Upper lobe of left lung (tissue), 4 donors: ENCODE measurements at regions not wholly inside any gene's neighbourhood (a gene's known extent, or its start where the extent isn't known, plus 50 kb on each side); places are given as distances from the start of the nearest gene placed in this dataset.

ENCODE experiments used
- POLR2AphosphoS5 ChIP-seq, 2 donors: sonication (generic); formaldehyde crosslinking; IDR thresholded peaks; one replicate each; pipeline ENCODE4 v1.5.1; 2017; ENCODE audit warnings: antibody characterized with exemption in 2 of 2
- TF ChIP-seq, protein P1 (sequence below), 6 experiments: fragments of 450-650 bp in 4 of 6; fragments of 200-600 bp in 2 of 6; sonication (generic) in 2 of 6; IDR thresholded peaks; one replicate each; pipeline ENCODE4 v1.5.1; 2016 to 2019; ENCODE audit warnings: antibody characterized with exemption in 6 of 6

DNA sequence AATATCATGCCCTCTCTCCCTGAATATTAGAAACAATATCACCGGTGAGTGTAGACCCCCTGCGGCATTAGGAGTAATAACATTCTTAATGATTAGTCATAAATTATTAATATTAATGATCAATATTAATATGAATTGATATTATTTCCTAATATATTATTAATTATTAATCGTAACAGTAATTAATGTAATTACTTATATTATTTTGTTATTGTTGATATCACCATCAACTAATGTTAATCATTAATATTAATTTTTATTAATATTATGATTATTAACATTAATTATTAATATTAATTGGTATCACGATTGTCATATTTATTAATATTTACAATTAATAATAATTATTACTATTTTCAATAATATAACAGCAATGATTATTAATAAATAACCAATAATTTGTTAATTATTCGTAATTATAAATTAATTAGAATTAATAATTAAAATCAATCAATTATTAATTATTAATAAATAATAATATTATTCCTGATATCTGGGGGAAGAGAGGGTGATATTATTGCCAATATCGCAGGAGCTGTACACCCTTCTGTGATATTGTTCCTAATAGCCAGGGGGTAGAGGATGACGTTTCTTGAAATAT, 528.8 kb upstream of the PCDH20 start:
- TF ChIP-seq, protein P1, sequence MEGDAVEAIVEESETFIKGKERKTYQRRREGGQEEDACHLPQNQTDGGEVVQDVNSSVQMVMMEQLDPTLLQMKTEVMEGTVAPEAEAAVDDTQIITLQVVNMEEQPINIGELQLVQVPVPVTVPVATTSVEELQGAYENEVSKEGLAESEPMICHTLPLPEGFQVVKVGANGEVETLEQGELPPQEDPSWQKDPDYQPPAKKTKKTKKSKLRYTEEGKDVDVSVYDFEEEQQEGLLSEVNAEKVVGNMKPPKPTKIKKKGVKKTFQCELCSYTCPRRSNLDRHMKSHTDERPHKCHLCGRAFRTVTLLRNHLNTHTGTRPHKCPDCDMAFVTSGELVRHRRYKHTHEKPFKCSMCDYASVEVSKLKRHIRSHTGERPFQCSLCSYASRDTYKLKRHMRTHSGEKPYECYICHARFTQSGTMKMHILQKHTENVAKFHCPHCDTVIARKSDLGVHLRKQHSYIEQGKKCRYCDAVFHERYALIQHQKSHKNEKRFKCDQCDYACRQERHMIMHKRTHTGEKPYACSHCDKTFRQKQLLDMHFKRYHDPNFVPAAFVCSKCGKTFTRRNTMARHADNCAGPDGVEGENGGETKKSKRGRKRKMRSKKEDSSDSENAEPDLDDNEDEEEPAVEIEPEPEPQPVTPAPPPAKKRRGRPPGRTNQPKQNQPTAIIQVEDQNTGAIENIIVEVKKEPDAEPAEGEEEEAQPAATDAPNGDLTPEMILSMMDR (IDR thresholded peaks at IDR 0.05), result no peak
- no peak for TF ChIP-seq POLR2AphosphoS5 (IDR thresholded peaks at IDR 0.05)
